ENCODE measurements at regions not wholly inside any gene's neighbourhood (a gene's known extent, or its start where the extent isn't known, plus 50 kb on each side); places are given as distances from the start of the nearest gene placed in this dataset.
"Not testable (repeated sequence)": the region's sequence is repeated elsewhere in the genome, so short reads cannot be mapped to it uniquely, and the experiment has no call there.

GRCh38 chr9:18237776-18238175 lies 236.2 kb upstream of the ADAMTSL1 start:
- DNase-seq: no peak

GRCh38 chr9:18238254-18238653 lies 235.7 kb upstream of the ADAMTSL1 start:
- no peak for DNase-seq

GRCh38 chr9:18238752-18239447 lies 235.1 kb upstream of the ADAMTSL1 start:
- DNase-seq: no peak

GRCh38 chr9:18240213-18240612 lies 233.7 kb upstream of the ADAMTSL1 start:
- DNase-seq: no peak

- DNase-seq: no peak
These were observed 228.0 kb upstream of the ADAMTSL1 start for GRCh38 chr9:18245911-18246310.

GRCh38 chr9:18250053-18250452 lies 223.9 kb upstream of the ADAMTSL1 start:
- DNase-seq: no peak

DNA sequence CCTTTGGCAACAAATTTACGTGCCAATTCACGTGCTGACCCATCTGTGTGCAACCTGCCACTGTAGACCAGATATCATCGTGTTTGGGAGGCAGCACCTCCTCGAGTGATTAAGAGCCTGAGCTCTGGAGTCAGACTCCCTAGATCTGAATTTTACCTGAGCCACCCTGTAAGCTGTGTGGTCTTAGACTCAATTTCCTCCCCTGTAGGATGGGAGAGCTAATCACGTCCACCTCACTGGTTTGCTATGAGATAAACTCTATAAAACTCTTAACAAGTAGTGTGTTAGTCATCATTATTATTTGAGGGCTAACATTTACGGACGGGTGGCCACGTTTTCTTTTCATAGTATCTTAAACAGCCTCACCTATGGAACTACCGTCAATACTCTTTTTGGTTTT lies 220.0 kb upstream of the ADAMTSL1 start:
- DNase-seq: no peak

GRCh38 chr9:18255158-18255629 lies 218.8 kb upstream of the ADAMTSL1 start:
- DNase-seq: no peak

- no peak for DNase-seq
These were observed 218.2 kb upstream of the ADAMTSL1 start for GRCh38 chr9:18255747-18256146.

DNA sequence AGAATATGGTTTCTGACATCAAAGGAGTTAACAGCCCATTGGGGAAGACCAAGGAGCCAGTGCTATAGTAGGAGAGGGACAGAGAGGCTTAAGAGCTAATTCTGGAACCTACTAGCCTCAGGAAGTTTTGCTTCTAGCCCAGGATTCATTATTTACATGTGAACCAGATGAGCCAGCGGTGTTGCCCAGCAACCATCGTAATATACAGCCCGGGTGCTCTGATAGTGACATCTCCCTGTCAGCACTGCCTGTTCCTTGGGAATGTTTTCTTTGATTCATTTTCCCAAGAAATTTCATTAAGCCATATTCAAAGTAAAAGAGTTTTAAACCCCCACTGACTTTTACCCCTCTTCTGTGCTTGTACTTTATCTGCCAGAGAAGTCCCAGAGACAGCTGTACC lies 217.4 kb upstream of the ADAMTSL1 start:
- DNase-seq: no peak

- DNase-seq: no peak
These were observed 213.4 kb upstream of the ADAMTSL1 start for GRCh38 chr9:18260521-18260920.

DNA sequence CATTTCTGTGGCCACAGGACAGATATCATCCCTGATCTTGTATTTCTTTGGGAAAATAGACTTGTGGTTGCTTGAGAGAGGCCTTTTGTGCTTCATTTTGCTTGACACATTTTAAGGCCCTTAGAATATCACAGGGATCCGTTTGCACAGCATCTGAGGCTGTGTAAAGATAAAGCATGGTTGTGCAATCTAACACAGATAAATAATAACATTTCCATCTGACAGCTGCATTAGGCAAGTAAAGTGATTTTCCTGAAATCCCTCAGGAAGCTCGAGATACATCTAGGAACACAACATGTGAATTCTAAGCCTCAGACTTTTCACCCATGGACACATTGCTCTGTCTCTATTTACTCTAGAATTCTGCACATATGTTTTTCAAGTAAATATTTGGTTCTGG lies 212.8 kb upstream of the ADAMTSL1 start:
- DNase-seq: no peak

DNA sequence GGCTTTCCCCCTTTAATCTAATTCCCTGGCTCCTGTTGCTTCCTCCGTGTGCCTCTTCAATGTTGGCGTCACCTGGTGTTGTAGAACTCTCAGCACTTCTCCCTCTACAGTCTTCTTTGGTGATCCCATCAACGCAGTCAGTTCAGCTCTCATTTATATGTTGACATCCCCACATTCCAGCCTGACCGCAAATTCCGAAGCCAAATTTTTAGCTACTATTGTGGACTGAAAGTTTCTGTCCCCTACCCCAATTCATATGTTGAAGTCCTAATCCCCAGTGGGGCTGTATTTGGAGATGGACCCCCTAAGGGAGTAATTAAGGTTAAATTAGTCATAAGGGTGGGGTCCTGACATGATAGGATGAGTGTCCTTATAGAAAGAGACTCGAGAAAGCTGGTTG lies 210.6 kb upstream of the ADAMTSL1 start:
- DNase-seq: no peak

DNA sequence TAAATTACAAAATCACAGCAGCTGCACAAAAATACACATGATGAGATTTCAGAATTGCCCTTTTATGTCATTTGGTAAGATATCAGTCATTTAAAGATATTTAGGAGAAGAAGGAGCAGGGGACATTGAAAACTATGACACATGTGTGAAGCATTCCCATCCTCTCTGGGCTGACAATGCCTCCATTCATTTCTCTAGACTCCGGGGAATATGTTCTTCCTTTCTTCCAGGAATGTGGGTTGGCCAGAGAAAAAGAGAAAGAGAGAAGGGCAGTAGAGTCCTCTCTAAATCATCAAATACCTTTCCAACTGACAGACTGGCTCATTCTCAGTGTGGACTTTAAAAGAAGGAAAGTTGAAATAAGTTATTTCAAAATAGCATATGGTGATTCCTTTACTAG lies 205.6 kb upstream of the ADAMTSL1 start:
- no peak for DNase-seq

DNA sequence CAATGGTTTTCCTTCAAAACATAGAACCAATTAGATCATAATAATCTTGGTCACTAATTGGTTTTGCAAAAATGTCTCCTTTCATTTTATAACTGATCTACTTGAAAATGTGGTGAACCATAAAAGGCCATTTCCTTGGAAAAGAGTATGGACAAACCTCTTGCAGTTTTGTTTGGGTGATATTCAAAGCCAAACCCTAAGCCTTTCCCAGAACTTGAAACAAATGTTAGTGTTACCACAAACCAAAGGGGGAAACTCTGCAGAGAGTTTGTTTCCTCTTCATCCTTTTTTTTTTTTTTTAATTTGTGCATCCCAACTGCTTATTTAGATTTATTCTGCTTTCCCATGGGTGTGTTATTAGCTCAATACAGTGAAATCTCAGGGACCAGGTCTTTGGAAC lies 204.4 kb upstream of the ADAMTSL1 start:
- no peak for DNase-seq

GRCh38 chr9:18274693-18275092 lies 199.3 kb upstream of the ADAMTSL1 start:
- no peak for DNase-seq

GRCh38 chr9:18275313-18275990 lies 198.5 kb upstream of the ADAMTSL1 start:
- DNase-seq: no peak

DNA sequence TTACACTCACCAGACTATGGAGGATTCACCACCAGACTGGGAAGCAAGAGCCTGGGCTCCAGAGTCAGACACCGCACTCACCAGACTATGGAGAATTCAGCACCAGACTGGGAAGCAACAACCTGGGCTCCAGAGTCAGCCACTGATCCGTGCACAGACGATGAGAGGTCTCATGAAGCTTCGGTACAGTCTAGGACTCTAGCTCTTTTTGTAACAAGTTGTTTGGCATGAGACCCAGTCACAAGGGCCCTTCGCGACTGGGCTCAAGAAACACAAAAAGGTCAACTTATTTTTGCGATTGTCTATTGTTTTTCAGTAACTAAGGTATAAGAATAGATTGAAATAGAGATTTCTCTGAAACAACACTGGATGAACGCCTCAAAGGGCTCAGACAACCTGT lies 192.7 kb upstream of the ADAMTSL1 start:
- DNase-seq: no peak

- no peak for DNase-seq
These were observed 179.7 kb upstream of the ADAMTSL1 start for GRCh38 chr9:18294229-18294628.

- no peak for DNase-seq
These were observed 177.3 kb upstream of the ADAMTSL1 start for GRCh38 chr9:18296702-18297055.

DNA sequence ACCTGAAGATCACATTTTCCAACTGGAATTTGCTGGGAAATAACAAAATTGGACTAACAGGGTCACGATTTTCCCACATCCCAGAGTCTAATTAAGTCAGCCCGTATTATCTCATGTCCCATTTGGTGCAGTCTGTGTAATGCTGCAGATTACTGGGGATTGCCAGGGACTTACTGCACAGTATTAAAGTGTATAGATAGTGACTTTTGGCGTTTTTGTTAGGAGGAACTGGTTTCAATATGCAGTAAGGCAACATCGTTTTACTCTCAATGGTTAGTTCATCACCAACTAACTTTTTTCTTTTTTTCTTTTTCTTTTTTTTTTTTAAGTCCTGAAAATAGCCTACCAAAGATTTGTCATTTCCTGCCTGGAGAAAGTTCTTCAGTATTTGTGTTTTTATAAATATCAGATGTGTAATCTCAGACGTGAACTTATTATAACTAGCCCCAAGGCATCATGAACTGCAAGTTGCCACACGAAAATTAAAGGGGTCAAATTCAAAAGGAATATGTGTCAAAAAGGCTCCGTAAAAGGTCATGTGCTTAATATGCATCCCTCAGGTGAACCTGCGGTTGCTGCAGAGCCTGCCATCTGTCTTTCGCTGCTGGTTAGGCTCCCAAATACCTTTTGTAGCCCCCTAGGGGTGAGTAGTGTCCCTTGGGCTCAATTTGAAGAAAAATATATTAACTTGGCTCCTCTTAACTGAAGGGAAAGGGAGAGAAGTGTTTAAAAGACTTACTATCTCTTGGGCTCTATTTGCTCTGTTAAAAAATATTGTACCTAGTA lies 176.7 kb upstream of the ADAMTSL1 start:
- DNase-seq: peak; percentile 14

DNA sequence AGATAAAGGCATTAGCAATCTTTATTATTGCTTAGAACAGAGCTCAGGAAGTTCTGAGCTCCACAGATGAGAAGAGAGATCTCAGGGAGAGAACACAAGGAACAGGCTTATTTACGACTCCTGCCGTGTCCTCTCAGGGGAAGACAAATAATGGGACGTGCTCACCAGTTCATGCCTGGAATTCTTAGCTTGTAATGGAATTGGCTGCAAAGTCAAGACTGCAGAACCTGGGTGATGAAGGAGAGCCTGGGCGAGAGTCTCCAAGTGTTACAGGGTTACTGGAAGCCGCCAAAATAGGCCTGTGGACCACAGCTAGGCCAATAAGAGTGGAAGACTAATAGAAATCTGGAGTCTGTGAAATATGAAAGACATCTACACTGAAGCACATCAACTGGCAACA lies 174.5 kb upstream of the ADAMTSL1 start:
- DNase-seq: no peak

GRCh38 chr9:18305167-18305806 lies 168.7 kb upstream of the ADAMTSL1 start:
- not testable (repeated sequence) for DNase-seq
